Smooth muscle cell (in vitro differentiated cells): ENCODE measurements at regions not wholly inside any gene's neighbourhood (a gene's known extent, or its start where the extent isn't known, plus 50 kb on each side); places are given as distances from the start of the nearest gene placed in this dataset.

Experiments
- DNase-seq: peaks from one replicate; lab custom pipeline; 2025; ENCODE audit not compliant: unreplicated experiment; lab: John Stamatoyannopoulos, UW
- H2AFZ ChIP-seq: fragments of 200-600 bp; sonication (generic); 2 replicates; pipeline ENCODE4 v1.6.0; 2016; ENCODE audit warnings: antibody characterized with exemption, low read depth, mild to moderate bottlenecking
- H3F3A ChIP-seq: fragments of 200-600 bp; sonication (generic); 2 replicates; pipeline ENCODE4 v1.6.0; 2017; ENCODE audit warnings: antibody characterized with exemption, low read depth
- H3K27ac ChIP-seq: fragments of 200-600 bp; sonication (generic); 2 replicates; pipeline ENCODE4 v1.5.1; 2016; ENCODE audit warnings: low read depth, mild to moderate bottlenecking
- H3K27me3 ChIP-seq: fragments of 200-600 bp; sonication (generic); 2 replicates; pipeline ENCODE4 v1.6.1; 2016; ENCODE audit warnings: low read depth, mild to moderate bottlenecking
- H3K36me3 ChIP-seq: fragments of 200-600 bp; sonication (generic); 2 replicates; pipeline ENCODE4 v1.5.1; 2016; ENCODE audit warnings: low read depth
- H3K4me1 ChIP-seq: fragments of 200-600 bp; sonication (generic); 2 replicates; pipeline ENCODE4 v1.5.1; 2016; ENCODE audit warnings: low read depth
- H3K4me2 ChIP-seq: fragments of 200-600 bp; sonication (generic); 2 replicates; pipeline ENCODE4 v1.6.0; 2016; ENCODE audit warnings: mild to moderate bottlenecking
- H3K4me3 ChIP-seq: fragments of 200-600 bp; sonication (generic); 2 replicates; pipeline ENCODE4 v1.5.1; 2016; ENCODE audit warnings: mild to moderate bottlenecking
- H3K79me2 ChIP-seq: fragments of 200-600 bp; sonication (generic); 2 replicates; pipeline ENCODE4 v1.6.0; 2016; ENCODE audit warnings: low read depth, mild to moderate bottlenecking
- H3K9ac ChIP-seq: fragments of 200-600 bp; sonication (generic); 2 replicates; pipeline ENCODE4 v1.6.0; 2016; ENCODE audit warnings: low read depth
- H3K9me3 ChIP-seq: fragments of 200-600 bp; sonication (generic); replicated peaks from 2 replicates; pipeline ENCODE4 v1.5.1; 2016; ENCODE audit warnings: low read depth
- H4K20me1 ChIP-seq: fragments of 200-600 bp; sonication (generic); 2 replicates; pipeline ENCODE4 v1.6.0; 2016; ENCODE audit warnings: low read depth
- CTCF ChIP-seq: fragments of 200-600 bp; sonication (generic); IDR thresholded peaks from 2 replicates; pipeline ENCODE4 v1.5.1; 2017; ENCODE audit warnings: borderline replicate concordance, mild to moderate bottlenecking, antibody characterized with exemption; ENCODE audit not compliant: insufficient read depth, poor library complexity, severe bottlenecking
- WGBS: methylation state at CpG from one replicate; pipeline ENCODE4 v1.1.7; 2016; ENCODE audit warnings: low lambda C conversion rate; 5-methylcytosine and 5-hydroxymethylcytosine counted together

- H3K4me1 ChIP-seq, result no peaks in the 10 kb centered on the region
- no peak overlapping the region for H2AFZ ChIP-seq
- H3K79me2 ChIP-seq, result no peaks in the 10 kb centered on the region
- no peak overlapping the region for H3K4me2 ChIP-seq
- H3K36me3 ChIP-seq, result no peaks in the 10 kb centered on the region
- no peak overlapping the region for H3K9ac ChIP-seq
- no peaks in the 10 kb centered on the region for H3F3A ChIP-seq
- H3K27ac ChIP-seq, result no peak overlapping the region
- no peaks in the 10 kb centered on the region for H3K9me3 ChIP-seq
- no peaks in the 10 kb centered on the region for H3K27me3 ChIP-seq
- no peak for TF ChIP-seq CTCF
- DNase-seq, result no peak
- H4K20me1 ChIP-seq, result no peaks in the 10 kb centered on the region
- no peak overlapping the region for H3K4me3 ChIP-seq
Observed at GRCh38 chr11:109223451-109223850, 198.5 kb upstream of the C11orf87 start.

- Histone ChIP-seq H3K4me3 (no peak overlapping the region), H3F3A (no peaks in the 10 kb centered on the region), H4K20me1 (no peaks in the 10 kb centered on the region), H3K27me3 (no peaks in the 10 kb centered on the region), H2AFZ (no peak overlapping the region), H3K27ac (no peak overlapping the region), H3K36me3 (no peaks in the 10 kb centered on the region), H3K9me3 (no peaks in the 10 kb centered on the region), H3K79me2 (no peaks in the 10 kb centered on the region), H3K4me1 (no peaks in the 10 kb centered on the region), H3K9ac (no peak overlapping the region), H3K4me2 (no peak overlapping the region)
- TF ChIP-seq CTCF, result no peak
- 87% methylated on average over 2 of the region's 2 CpGs for WGBS
- DNase-seq, result no peak
Observed at GRCh38 chr11:109229682-109230081, 192.3 kb upstream of the C11orf87 start.

DNA sequence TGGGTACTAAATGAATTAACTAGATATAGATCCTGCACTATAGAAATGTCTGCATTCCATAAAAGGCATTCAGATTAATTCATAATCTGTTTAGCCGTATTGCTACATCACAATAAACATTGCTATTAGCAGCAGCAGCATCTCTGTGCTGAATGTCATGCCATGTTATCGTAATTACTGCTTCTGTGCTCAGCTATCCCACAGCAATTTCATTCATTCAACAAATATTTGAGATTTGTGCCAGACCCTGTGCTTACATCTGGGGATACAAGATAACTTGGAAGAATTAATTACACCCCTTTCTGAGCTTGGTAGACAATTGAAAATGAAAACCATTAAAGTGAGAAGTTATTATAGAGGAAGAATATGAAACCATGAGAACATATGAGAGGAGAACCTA lies 185.8 kb upstream of the C11orf87 start:
- no peaks in the 10 kb centered on the region for H3K4me1 ChIP-seq
- H2AFZ ChIP-seq, result no peak overlapping the region
- DNase-seq, result no peak
- WGBS, result 71% methylated on average over 2 of the region's 2 CpGs
- H3K9ac ChIP-seq, result no peak overlapping the region
- H3K36me3 ChIP-seq, result no peaks in the 10 kb centered on the region
- peak overlapping the region; percentile 56 for H3K27ac ChIP-seq
- no peak overlapping the region for H3K4me2 ChIP-seq
- no peak overlapping the region for H3K4me3 ChIP-seq
- no peaks in the 10 kb centered on the region for H3F3A ChIP-seq
- H3K27me3 ChIP-seq, result no peaks in the 10 kb centered on the region
- H3K9me3 ChIP-seq, result no peaks in the 10 kb centered on the region
- H4K20me1 ChIP-seq, result no peaks in the 10 kb centered on the region
- TF ChIP-seq CTCF, result no peak
- no peaks in the 10 kb centered on the region for H3K79me2 ChIP-seq

GRCh38 chr11:109236696-109237095 lies 185.3 kb upstream of the C11orf87 start:
- Histone ChIP-seq H3K4me1 (no peaks in the 10 kb centered on the region), H3K4me2 (no peak overlapping the region), H3K79me2 (no peaks in the 10 kb centered on the region), H3K4me3 (no peak overlapping the region), H3F3A (no peaks in the 10 kb centered on the region), H3K9me3 (no peaks in the 10 kb centered on the region), H3K27me3 (no peaks in the 10 kb centered on the region), H3K27ac (peak overlapping the region; percentile 56), H4K20me1 (no peaks in the 10 kb centered on the region), H2AFZ (no peak overlapping the region), H3K36me3 (no peaks in the 10 kb centered on the region), H3K9ac (no peak overlapping the region)
- TF ChIP-seq CTCF, result no peak
- WGBS, result 36% methylated on average over 1 of the region's 1 CpG
- no peak for DNase-seq
